Sigmoid colon (tissue), 6 donors: ENCODE measurements at regions not wholly inside any gene's neighbourhood (a gene's known extent, or its start where the extent isn't known, plus 50 kb on each side); places are given as distances from the start of the nearest gene placed in this dataset.

Experiments used
- DNase-seq: peaks from one replicate; pipeline ENCODE4 v3.0.0-alpha.2; 2019
- H3K27ac ChIP-seq, 4 donors: fragments of 200-600 bp; sonication (generic); one replicate each; pipeline ENCODE4 v1.5.1; 2016 to 2019; ENCODE audit warnings: mild to moderate bottlenecking in 1 of 4
- H3K27me3 ChIP-seq, 3 donors: fragments of 200-600 bp; sonication (generic); one replicate each; pipeline ENCODE4 v1.5.1; 2019; ENCODE audit warnings: mild to moderate bottlenecking in 1 of 3
- H3K36me3 ChIP-seq, 4 donors: fragments of 200-600 bp; sonication (generic); one replicate each; pipeline ENCODE4 v1.5.1; 2016 to 2019
- H3K4me1 ChIP-seq, 4 donors: fragments of 200-600 bp; sonication (generic); one replicate each; pipeline ENCODE4 v1.5.1; 2017 to 2019
- H3K4me3 ChIP-seq, 4 donors: fragments of 200-600 bp; sonication (generic); one replicate each; pipeline ENCODE4 v1.5.1; 2017 to 2019; ENCODE audit warnings: mild to moderate bottlenecking in 2 of 4, moderate library complexity in 1 of 4
- H3K9me3 ChIP-seq, 4 donors: fragments of 200-600 bp in 3 of 4; sonication (generic) in 3 of 4; one replicate each; pipeline versions ENCODE4 v1.5.1 to v1.6.1; 2013 to 2019
- CTCF ChIP-seq, 4 experiments: fragments of 450-650 bp in 3 of 4; fragments of 200-600 bp in 1 of 4; IDR thresholded peaks; one replicate each; pipeline ENCODE4 v1.5.1; 2016 to 2019; ENCODE audit warnings: antibody characterized with exemption in 4 of 4, mild to moderate bottlenecking in 3 of 4, moderate library complexity in 2 of 4
- EP300 ChIP-seq, 4 donors: sonication (generic); formaldehyde crosslinking; IDR thresholded peaks; one replicate each; pipeline ENCODE4 v1.6.1; 2017; ENCODE audit warnings: antibody characterized with exemption in 4 of 4
- POLR2A ChIP-seq, 2 donors: fragments of 450-650 bp; IDR thresholded peaks; one replicate each; pipeline ENCODE4 v1.6.1; 2016; ENCODE audit warnings: antibody characterized with exemption in 2 of 2, mild to moderate bottlenecking in 2 of 2, moderate library complexity in 2 of 2
- POLR2AphosphoS5 ChIP-seq, 4 donors: sonication (generic); formaldehyde crosslinking; IDR thresholded peaks; one replicate each; pipeline ENCODE4 v1.6.1; 2017; ENCODE audit warnings: antibody characterized with exemption in 4 of 4
- WGBS, 2 donors: extraction: QIAGEN DNeasy Blood & Tissue Kit; methylation state at CpG; one replicate each; pipeline ENCODE4 v1.1.7; 2013; 5-methylcytosine and 5-hydroxymethylcytosine counted together
- intact Hi-C: fragments of 100-400 bp; cut with DNase I; formaldehyde crosslinking; loops from one replicate; pipeline ENCODE4 v1.15.1; 2023
- donor health status: healthy with polysubstance abuse.
- donor health status: healthy.

- no peaks in the 10 kb centered on the region for H3K9me3 ChIP-seq
- no peak overlapping the region for H3K4me3 ChIP-seq
- no peaks in the 10 kb centered on the region for H3K27me3 ChIP-seq
- no peak for TF ChIP-seq EP300 (IDR thresholded peaks at IDR 0.05)
- no peak for TF ChIP-seq POLR2A (IDR thresholded peaks at IDR 0.05)
- no peak for TF ChIP-seq POLR2AphosphoS5 (IDR thresholded peaks at IDR 0.05)
- no peak for TF ChIP-seq CTCF (IDR thresholded peaks at IDR 0.05)
- intact Hi-C loops, result no loop called here
- no peaks in the 10 kb centered on the region for H3K36me3 ChIP-seq
- no peak overlapping the region for H3K27ac ChIP-seq
- no peak for DNase-seq
- no peaks in the 10 kb centered on the region for H3K4me1 ChIP-seq
- WGBS, 2 donors, result 57 to 70% methylated on average over 2 of the region's 2 CpGs
Observed at GRCh38 chr16:74232806-74233465, 63.7 kb upstream of the PSMD7 start.

GRCh38 chr16:74230126-74230525 lies 66.5 kb upstream of the PSMD7 start:
- intact Hi-C loops, result no loop called here
- DNase-seq, result no peak
- 68 to 82% methylated on average over 6 of the region's 6 CpGs for WGBS, 2 donors
- H3K9me3 ChIP-seq, result no peaks in the 10 kb centered on the region
- TF ChIP-seq POLR2A (IDR thresholded peaks at IDR 0.05) (no peak), CTCF (IDR thresholded peaks at IDR 0.05) (no peak), POLR2AphosphoS5 (IDR thresholded peaks at IDR 0.05) (no peak), EP300 (IDR thresholded peaks at IDR 0.05) (no peak)
- no peaks in the 10 kb centered on the region for H3K27me3 ChIP-seq
- H3K4me3 ChIP-seq, result no peak overlapping the region
- H3K4me1 ChIP-seq, result peaks cover 0 to 11% (median 7%) of the 10 kb centered on the region in 4 donors
- no peaks in the 10 kb centered on the region for H3K36me3 ChIP-seq
- H3K27ac ChIP-seq, result no peak overlapping the region

GRCh38 chr16:74226338-74226954 lies 70.2 kb upstream of the PSMD7 start:
- intact Hi-C loops, result loop anchor here (5.0 kb wide), 1 partner anchor 164 kb away; no protein-coding TSS in a partner anchor
- no peaks in the 10 kb centered on the region for H3K9me3 ChIP-seq
- H3K4me1 ChIP-seq, result peaks cover 0 to 11% (median 7%) of the 10 kb centered on the region in 4 donors
- DNase-seq, result no peak
- TF ChIP-seq POLR2A (IDR thresholded peaks at IDR 0.05) (no peak), CTCF (IDR thresholded peaks at IDR 0.05) (peak in 3 of 4 experiments; percentile 18 to 47 (median 31))
- no peaks in the 10 kb centered on the region for H3K27me3 ChIP-seq
- H3K4me3 ChIP-seq, result no peak overlapping the region
- H3K27ac ChIP-seq, result no peak overlapping the region
- WGBS, 2 donors, result 34 to 39% methylated on average over 6 of the region's 6 CpGs
- no peaks in the 10 kb centered on the region for H3K36me3 ChIP-seq

- Histone ChIP-seq H3K27me3 (no peaks in the 10 kb centered on the region), H3K4me1 (peaks cover 0 to 11% (median 7%) of the 10 kb centered on the region in 4 donors), H3K4me3 (no peak overlapping the region), H3K9me3 (no peaks in the 10 kb centered on the region), H3K36me3 (no peaks in the 10 kb centered on the region), H3K27ac (no peak overlapping the region)
- no peak for DNase-seq
- intact Hi-C loops, result loop anchor here (5.0 kb wide), 1 partner anchor 163 kb away; no protein-coding TSS in a partner anchor
- TF ChIP-seq POLR2AphosphoS5 (IDR thresholded peaks at IDR 0.05), result no peak
- TF ChIP-seq EP300 (IDR thresholded peaks at IDR 0.05), result no peak
- TF ChIP-seq CTCF (IDR thresholded peaks at IDR 0.05), result no peak
- no peak for TF ChIP-seq POLR2A (IDR thresholded peaks at IDR 0.05)
- whole genome bisulfite sequencing, 2 donors, result 69 to 74% methylated on average over 10 of the region's 10 CpGs
Observed at GRCh38 chr16:74224828-74225612, 71.6 kb upstream of the PSMD7 start.
